ENCODE measurements at regions not wholly inside any gene's neighbourhood (a gene's known extent, or its start where the extent isn't known, plus 50 kb on each side); places are given as distances from the start of the nearest gene placed in this dataset.

DNA sequence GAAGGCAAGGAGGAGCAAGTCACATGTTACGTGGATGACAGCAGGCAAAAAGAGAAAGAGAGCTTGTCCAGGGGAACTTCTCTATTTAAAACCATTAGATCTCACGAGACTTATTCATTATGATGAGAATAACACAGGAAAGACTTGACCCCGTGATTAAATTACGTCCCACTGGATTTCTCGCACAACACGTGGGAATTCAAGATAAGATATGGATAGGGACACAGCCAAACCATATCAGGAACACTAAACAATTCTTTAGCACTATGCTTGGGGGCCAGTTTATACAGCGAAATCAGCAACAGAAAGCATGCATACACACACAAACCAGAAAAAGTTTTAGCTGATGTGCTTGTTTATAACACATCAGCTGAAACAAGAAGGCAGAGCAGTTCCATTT is 704.2 kb downstream of the OTOL1 start:
- TF ChIP-seq POLR2A (IDR thresholded peaks at IDR 0.05; ENCODE audit: low read length) (no peak), ZFP36 (IDR thresholded peaks at IDR 0.05; ENCODE audit: borderline replicate concordance, partially characterized antibody) (no peak), ZC3H11A (IDR thresholded peaks at IDR 0.05) (no peak), TP53 (CRISPR knock-in tag; IDR thresholded peaks at IDR 0.05) (no peak), JUN (IDR thresholded peaks at IDR 0.05) (no peak), RFX5 (IDR thresholded peaks at IDR 0.05) (no peak), EP300 (IDR thresholded peaks at IDR 0.05) (no peak), HOXA7 (CRISPR knock-in tag; IDR thresholded peaks at IDR 0.05) (no peak), RNF2 (IDR thresholded peaks at IDR 0.05; ENCODE audit: borderline replicate concordance, low read depth) (no peak)
- TF ChIP-seq, protein P1, sequence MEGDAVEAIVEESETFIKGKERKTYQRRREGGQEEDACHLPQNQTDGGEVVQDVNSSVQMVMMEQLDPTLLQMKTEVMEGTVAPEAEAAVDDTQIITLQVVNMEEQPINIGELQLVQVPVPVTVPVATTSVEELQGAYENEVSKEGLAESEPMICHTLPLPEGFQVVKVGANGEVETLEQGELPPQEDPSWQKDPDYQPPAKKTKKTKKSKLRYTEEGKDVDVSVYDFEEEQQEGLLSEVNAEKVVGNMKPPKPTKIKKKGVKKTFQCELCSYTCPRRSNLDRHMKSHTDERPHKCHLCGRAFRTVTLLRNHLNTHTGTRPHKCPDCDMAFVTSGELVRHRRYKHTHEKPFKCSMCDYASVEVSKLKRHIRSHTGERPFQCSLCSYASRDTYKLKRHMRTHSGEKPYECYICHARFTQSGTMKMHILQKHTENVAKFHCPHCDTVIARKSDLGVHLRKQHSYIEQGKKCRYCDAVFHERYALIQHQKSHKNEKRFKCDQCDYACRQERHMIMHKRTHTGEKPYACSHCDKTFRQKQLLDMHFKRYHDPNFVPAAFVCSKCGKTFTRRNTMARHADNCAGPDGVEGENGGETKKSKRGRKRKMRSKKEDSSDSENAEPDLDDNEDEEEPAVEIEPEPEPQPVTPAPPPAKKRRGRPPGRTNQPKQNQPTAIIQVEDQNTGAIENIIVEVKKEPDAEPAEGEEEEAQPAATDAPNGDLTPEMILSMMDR (IDR thresholded peaks at IDR 0.05), result no peak
- TF ChIP-seq, protein P2, sequence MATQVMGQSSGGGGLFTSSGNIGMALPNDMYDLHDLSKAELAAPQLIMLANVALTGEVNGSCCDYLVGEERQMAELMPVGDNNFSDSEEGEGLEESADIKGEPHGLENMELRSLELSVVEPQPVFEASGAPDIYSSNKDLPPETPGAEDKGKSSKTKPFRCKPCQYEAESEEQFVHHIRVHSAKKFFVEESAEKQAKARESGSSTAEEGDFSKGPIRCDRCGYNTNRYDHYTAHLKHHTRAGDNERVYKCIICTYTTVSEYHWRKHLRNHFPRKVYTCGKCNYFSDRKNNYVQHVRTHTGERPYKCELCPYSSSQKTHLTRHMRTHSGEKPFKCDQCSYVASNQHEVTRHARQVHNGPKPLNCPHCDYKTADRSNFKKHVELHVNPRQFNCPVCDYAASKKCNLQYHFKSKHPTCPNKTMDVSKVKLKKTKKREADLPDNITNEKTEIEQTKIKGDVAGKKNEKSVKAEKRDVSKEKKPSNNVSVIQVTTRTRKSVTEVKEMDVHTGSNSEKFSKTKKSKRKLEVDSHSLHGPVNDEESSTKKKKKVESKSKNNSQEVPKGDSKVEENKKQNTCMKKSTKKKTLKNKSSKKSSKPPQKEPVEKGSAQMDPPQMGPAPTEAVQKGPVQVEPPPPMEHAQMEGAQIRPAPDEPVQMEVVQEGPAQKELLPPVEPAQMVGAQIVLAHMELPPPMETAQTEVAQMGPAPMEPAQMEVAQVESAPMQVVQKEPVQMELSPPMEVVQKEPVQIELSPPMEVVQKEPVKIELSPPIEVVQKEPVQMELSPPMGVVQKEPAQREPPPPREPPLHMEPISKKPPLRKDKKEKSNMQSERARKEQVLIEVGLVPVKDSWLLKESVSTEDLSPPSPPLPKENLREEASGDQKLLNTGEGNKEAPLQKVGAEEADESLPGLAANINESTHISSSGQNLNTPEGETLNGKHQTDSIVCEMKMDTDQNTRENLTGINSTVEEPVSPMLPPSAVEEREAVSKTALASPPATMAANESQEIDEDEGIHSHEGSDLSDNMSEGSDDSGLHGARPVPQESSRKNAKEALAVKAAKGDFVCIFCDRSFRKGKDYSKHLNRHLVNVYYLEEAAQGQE (IDR thresholded peaks at IDR 0.05), result no peak
- TF ChIP-seq, protein P3, sequence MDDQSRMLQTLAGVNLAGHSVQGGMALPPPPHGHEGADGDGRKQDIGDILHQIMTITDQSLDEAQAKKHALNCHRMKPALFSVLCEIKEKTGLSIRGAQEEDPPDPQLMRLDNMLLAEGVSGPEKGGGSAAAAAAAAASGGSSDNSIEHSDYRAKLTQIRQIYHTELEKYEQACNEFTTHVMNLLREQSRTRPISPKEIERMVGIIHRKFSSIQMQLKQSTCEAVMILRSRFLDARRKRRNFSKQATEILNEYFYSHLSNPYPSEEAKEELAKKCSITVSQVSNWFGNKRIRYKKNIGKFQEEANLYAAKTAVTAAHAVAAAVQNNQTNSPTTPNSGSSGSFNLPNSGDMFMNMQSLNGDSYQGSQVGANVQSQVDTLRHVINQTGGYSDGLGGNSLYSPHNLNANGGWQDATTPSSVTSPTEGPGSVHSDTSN (IDR thresholded peaks at IDR 0.05), result no peak
- TF ChIP-seq, protein P4, sequence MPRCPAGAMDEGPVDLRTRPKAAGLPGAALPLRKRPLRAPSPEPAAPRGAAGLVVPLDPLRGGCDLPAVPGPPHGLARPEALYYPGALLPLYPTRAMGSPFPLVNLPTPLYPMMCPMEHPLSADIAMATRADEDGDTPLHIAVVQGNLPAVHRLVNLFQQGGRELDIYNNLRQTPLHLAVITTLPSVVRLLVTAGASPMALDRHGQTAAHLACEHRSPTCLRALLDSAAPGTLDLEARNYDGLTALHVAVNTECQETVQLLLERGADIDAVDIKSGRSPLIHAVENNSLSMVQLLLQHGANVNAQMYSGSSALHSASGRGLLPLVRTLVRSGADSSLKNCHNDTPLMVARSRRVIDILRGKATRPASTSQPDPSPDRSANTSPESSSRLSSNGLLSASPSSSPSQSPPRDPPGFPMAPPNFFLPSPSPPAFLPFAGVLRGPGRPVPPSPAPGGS (IDR thresholded peaks at IDR 0.05), result no peak

All from A549 (cell line).